ENCODE measurements at regions not wholly inside any gene's neighbourhood (a gene's known extent, or its start where the extent isn't known, plus 50 kb on each side); places are given as distances from the start of the nearest gene placed in this dataset.

GRCh38 chr6:1513215-1513780, 96.4 kb upstream of the FOXC1 start:
- no peak for TF ChIP-seq EZH2 (IDR thresholded peaks at IDR 0.05; ENCODE audit: insufficient read depth, poor library complexity, severe bottlenecking)
- TF ChIP-seq EZH2phosphoT487 (IDR thresholded peaks at IDR 0.05; ENCODE audit: insufficient read depth, low read depth) = no peak
